ENCODE measurements at regions not wholly inside any gene's neighbourhood (a gene's known extent, or its start where the extent isn't known, plus 50 kb on each side); places are given as distances from the start of the nearest gene placed in this dataset.

GRCh38 chr6:146961831-146962230, 242.4 kb upstream of the STXBP5 start:
- Histone ChIP-seq H3K36me3 (ENCODE audit: insufficient read depth, low read length) (no peaks in the 10 kb centered on the region), H3K27ac (ENCODE audit: low read depth, low read length, poor library complexity, severe bottlenecking) (no peak overlapping the region), H2AFZ (ENCODE audit: low read length) (no peak overlapping the region), H3K4me2 (ENCODE audit: low read length) (no peak overlapping the region), H3K9me2 (ENCODE audit: insufficient read depth, low read length) (no peaks in the 10 kb centered on the region), H4K20me1 (ENCODE audit: insufficient read depth, low read length) (no peaks in the 10 kb centered on the region), H3K4me3 (ENCODE audit: low read depth, low read length, poor library complexity, severe bottlenecking) (no peak overlapping the region), H3K4me1 (ENCODE audit: insufficient read depth, low read length, poor library complexity, severe bottlenecking) (no peaks in the 10 kb centered on the region), H3K79me2 (ENCODE audit: insufficient read depth, low read depth, low read length) (no peaks in the 10 kb centered on the region), H3K9me3 (ENCODE audit: low read length) (no peaks in the 10 kb centered on the region)
- ChIA-PET CTCF (ENCODE audit: unreplicated experiment) (no interaction called here), POLR2A (no interaction called here)
- BruUV-seq (replicated peaks) = no TSS peak
- intact Hi-C loops (cut with micrococcal nuclease; ENCODE audit: unreplicated experiment) = no loop called here
- TF ChIP-seq CTCF (conservative IDR thresholded peaks at IDR 0.05; ENCODE audit: low read length) (no peak), EZH2phosphoT487 (IDR thresholded peaks at IDR 0.05; ENCODE audit: borderline replicate concordance, low read depth, low read length) (no peak)
- no peak for DNase-seq (ENCODE audit: low spot score)

GRCh38 chr6:146962329-146962728, 241.9 kb upstream of the STXBP5 start:
- no peak overlapping the region for H3K27ac ChIP-seq (ENCODE audit: low read depth, low read length, poor library complexity, severe bottlenecking)
- no peaks in the 10 kb centered on the region for H3K4me1 ChIP-seq (ENCODE audit: insufficient read depth, low read length, poor library complexity, severe bottlenecking)
- intact Hi-C loops (cut with micrococcal nuclease; ENCODE audit: unreplicated experiment) = no loop called here
- no peak overlapping the region for H2AFZ ChIP-seq (ENCODE audit: low read length)
- H3K9me3 ChIP-seq (ENCODE audit: low read length) = no peaks in the 10 kb centered on the region
- H3K4me2 ChIP-seq (ENCODE audit: low read length) = no peak overlapping the region
- TF ChIP-seq CTCF (conservative IDR thresholded peaks at IDR 0.05; ENCODE audit: low read length) = no peak
- TF ChIP-seq EZH2phosphoT487 (IDR thresholded peaks at IDR 0.05; ENCODE audit: borderline replicate concordance, low read depth, low read length) = no peak
- ChIA-PET CTCF (ENCODE audit: unreplicated experiment) (no interaction called here), POLR2A (no interaction called here)
- H3K9me2 ChIP-seq (ENCODE audit: insufficient read depth, low read length) = no peaks in the 10 kb centered on the region
- H3K36me3 ChIP-seq (ENCODE audit: insufficient read depth, low read length) = no peaks in the 10 kb centered on the region
- H4K20me1 ChIP-seq (ENCODE audit: insufficient read depth, low read length) = no peaks in the 10 kb centered on the region
- no peak for DNase-seq (ENCODE audit: low spot score)
- no peak overlapping the region for H3K4me3 ChIP-seq (ENCODE audit: low read depth, low read length, poor library complexity, severe bottlenecking)
- no TSS peak for BruUV-seq (replicated peaks)
- no peaks in the 10 kb centered on the region for H3K79me2 ChIP-seq (ENCODE audit: insufficient read depth, low read depth, low read length)

GRCh38 chr6:146965110-146965689, 239.0 kb upstream of the STXBP5 start:
- Histone ChIP-seq H3K4me1 (ENCODE audit: insufficient read depth, low read length, poor library complexity, severe bottlenecking) (no peaks in the 10 kb centered on the region), H3K4me2 (ENCODE audit: low read length) (no peak overlapping the region), H3K36me3 (ENCODE audit: insufficient read depth, low read length) (no peaks in the 10 kb centered on the region), H3K9me3 (ENCODE audit: low read length) (no peaks in the 10 kb centered on the region), H3K9me2 (ENCODE audit: insufficient read depth, low read length) (no peaks in the 10 kb centered on the region), H2AFZ (ENCODE audit: low read length) (no peak overlapping the region), H4K20me1 (ENCODE audit: insufficient read depth, low read length) (no peaks in the 10 kb centered on the region), H3K27ac (ENCODE audit: low read depth, low read length, poor library complexity, severe bottlenecking) (no peak overlapping the region), H3K79me2 (ENCODE audit: insufficient read depth, low read depth, low read length) (no peaks in the 10 kb centered on the region), H3K4me3 (ENCODE audit: low read depth, low read length, poor library complexity, severe bottlenecking) (no peak overlapping the region)
- ChIA-PET POLR2A (interaction anchor here (0.9 kb wide), 1 partner anchor 41 kb away, joined by 3 read pairs; no protein-coding TSS in a partner anchor), CTCF (ENCODE audit: unreplicated experiment) (no interaction called here)
- TF ChIP-seq CTCF (conservative IDR thresholded peaks at IDR 0.05; ENCODE audit: low read length) = no peak
- no peak for TF ChIP-seq EZH2phosphoT487 (IDR thresholded peaks at IDR 0.05; ENCODE audit: borderline replicate concordance, low read depth, low read length)
- no TSS peak for BruUV-seq (replicated peaks)
- DNase-seq (ENCODE audit: low spot score) = no peak
- intact Hi-C loops (cut with micrococcal nuclease; ENCODE audit: unreplicated experiment) = no loop called here
